Calu3 (cell line): ENCODE measurements at regions not wholly inside any gene's neighbourhood (a gene's known extent, or its start where the extent isn't known, plus 50 kb on each side); places are given as distances from the start of the nearest gene placed in this dataset.

Source experiments
- BruUV-seq: library from RNA; stranded (reverse); fragments of 400-500 nt; replicated peaks from 2 replicates; lab custom pipeline; 2021; lab: Mats Ljungman, UMichigan
- CTCF ChIA-PET: fragments of 300-600 bp; sonication (Branson Sonifier 250); formaldehyde crosslinking; loops from one replicate; lab custom pipeline; 2022; ENCODE audit warnings: antibody characterized with exemption; lab: Charles Lee
- DNase-seq: peaks from one replicate; pipeline ENCODE4 v3.0.0; 2022
- H3K27ac Mint-ChIP-seq: one replicate; pipeline ENCODE4 v1.8.0; 2022; ENCODE audit warnings: mixed read lengths; ENCODE audit not compliant: unreplicated experiment
- H3K27me3 Mint-ChIP-seq: one replicate; pipeline ENCODE4 v1.8.0; 2022; ENCODE audit warnings: mixed read lengths; ENCODE audit not compliant: unreplicated experiment
- H3K36me3 Mint-ChIP-seq: one replicate; pipeline ENCODE4 v1.8.0; 2022; ENCODE audit warnings: mild to moderate bottlenecking, moderate library complexity, mixed read lengths; ENCODE audit not compliant: insufficient read depth, unreplicated experiment
- H3K4me1 Mint-ChIP-seq: one replicate; pipeline ENCODE4 v1.8.0; 2022; ENCODE audit warnings: mild to moderate bottlenecking, low read depth, mixed read lengths; ENCODE audit not compliant: unreplicated experiment
- H3K4me3 Mint-ChIP-seq: one replicate; pipeline ENCODE4 v1.8.0; 2022; ENCODE audit warnings: mild to moderate bottlenecking, low read depth, moderate library complexity, mixed read lengths; ENCODE audit not compliant: unreplicated experiment
- H3K9me3 Mint-ChIP-seq: one replicate; pipeline ENCODE4 v1.8.0; 2022; ENCODE audit warnings: low read depth, mixed read lengths; ENCODE audit not compliant: unreplicated experiment
- intact Hi-C: fragments of 100-400 bp; cut with micrococcal nuclease; formaldehyde crosslinking; loops from one replicate; pipeline ENCODE4 v1.10.0; 2022; ENCODE audit not compliant: unreplicated experiment
- TF ChIP-seq, protein P1 (sequence below): fragments of 200-600 bp; IDR thresholded peaks from one replicate; pipeline ENCODE4 v1.8.0; 2022; ENCODE audit warnings: antibody characterized with exemption; ENCODE audit not compliant: unreplicated experiment

DNA sequence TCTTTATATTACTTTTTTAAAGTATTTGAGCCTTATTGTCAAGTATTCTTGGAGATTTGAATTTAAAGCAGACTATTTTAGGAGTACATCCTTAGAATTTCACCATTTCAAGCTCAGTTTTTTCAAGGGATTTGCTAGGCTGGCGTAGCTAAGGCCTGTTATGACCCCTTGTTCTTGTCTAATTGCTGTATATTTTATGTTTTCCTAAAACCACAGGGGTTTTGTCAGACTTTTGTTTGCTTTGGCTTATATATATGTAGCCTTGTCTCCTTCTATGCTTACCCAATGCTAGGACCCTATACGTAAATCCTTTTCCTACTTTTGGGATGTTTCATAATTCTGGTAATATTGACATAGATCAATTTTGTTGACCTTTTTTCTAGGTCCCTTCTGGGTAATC is 147.0 kb upstream of the SYT10 start:
- no peak for DNase-seq
- intact Hi-C loops, result loop anchor here (5.0 kb wide), 1 partner anchor 99 kb away; no protein-coding TSS in a partner anchor
- CTCF ChIA-PET, result no interaction called here
- H3K9me3 Mint-ChIP-seq, result no peaks in the 10 kb centered on the region
- no TSS peak for BruUV-seq
- TF ChIP-seq, protein P1, sequence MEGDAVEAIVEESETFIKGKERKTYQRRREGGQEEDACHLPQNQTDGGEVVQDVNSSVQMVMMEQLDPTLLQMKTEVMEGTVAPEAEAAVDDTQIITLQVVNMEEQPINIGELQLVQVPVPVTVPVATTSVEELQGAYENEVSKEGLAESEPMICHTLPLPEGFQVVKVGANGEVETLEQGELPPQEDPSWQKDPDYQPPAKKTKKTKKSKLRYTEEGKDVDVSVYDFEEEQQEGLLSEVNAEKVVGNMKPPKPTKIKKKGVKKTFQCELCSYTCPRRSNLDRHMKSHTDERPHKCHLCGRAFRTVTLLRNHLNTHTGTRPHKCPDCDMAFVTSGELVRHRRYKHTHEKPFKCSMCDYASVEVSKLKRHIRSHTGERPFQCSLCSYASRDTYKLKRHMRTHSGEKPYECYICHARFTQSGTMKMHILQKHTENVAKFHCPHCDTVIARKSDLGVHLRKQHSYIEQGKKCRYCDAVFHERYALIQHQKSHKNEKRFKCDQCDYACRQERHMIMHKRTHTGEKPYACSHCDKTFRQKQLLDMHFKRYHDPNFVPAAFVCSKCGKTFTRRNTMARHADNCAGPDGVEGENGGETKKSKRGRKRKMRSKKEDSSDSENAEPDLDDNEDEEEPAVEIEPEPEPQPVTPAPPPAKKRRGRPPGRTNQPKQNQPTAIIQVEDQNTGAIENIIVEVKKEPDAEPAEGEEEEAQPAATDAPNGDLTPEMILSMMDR, result no peak
- H3K27ac Mint-ChIP-seq, result no peak overlapping the region
- no peaks in the 10 kb centered on the region for H3K36me3 Mint-ChIP-seq
- no peaks in the 10 kb centered on the region for H3K27me3 Mint-ChIP-seq
- peaks cover 25% of the 10 kb centered on the region for H3K4me1 Mint-ChIP-seq
- H3K4me3 Mint-ChIP-seq, result no peak overlapping the region

DNA sequence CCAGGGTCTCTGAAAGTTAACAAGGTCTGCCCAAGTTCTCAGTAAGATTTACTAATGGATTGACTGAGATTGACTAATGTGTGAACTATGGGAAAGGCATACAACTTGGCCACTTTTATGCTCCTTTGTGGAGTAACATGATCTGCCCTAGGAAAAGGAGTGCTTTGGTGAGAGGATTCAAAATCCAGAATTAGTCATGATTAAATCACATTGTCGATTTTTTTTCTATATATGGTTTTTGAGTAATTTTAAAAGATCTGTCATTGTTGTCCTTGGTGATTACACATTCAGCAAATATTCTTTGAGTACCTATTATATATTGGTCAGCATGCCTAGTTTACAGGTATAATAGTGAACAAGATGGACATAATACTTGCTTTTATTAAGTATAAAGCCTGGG is 147.7 kb upstream of the SYT10 start:
- Mint-ChIP-seq H3K4me3 (no peak overlapping the region), H3K27me3 (no peaks in the 10 kb centered on the region), H3K27ac (peak overlapping the region; percentile 43), H3K36me3 (no peaks in the 10 kb centered on the region), H3K4me1 (peaks cover 25% of the 10 kb centered on the region), H3K9me3 (no peaks in the 10 kb centered on the region)
- intact Hi-C loops, result loop anchor here (5.0 kb wide), 1 partner anchor 100 kb away; no protein-coding TSS in a partner anchor
- no TSS peak for BruUV-seq
- peak; percentile 8 for DNase-seq
- CTCF ChIA-PET, result interaction anchor here (0.8 kb wide), 1 partner anchor 11 kb away, joined by 4 read pairs; no protein-coding TSS in a partner anchor
- TF ChIP-seq, protein P1, result no peak

DNA sequence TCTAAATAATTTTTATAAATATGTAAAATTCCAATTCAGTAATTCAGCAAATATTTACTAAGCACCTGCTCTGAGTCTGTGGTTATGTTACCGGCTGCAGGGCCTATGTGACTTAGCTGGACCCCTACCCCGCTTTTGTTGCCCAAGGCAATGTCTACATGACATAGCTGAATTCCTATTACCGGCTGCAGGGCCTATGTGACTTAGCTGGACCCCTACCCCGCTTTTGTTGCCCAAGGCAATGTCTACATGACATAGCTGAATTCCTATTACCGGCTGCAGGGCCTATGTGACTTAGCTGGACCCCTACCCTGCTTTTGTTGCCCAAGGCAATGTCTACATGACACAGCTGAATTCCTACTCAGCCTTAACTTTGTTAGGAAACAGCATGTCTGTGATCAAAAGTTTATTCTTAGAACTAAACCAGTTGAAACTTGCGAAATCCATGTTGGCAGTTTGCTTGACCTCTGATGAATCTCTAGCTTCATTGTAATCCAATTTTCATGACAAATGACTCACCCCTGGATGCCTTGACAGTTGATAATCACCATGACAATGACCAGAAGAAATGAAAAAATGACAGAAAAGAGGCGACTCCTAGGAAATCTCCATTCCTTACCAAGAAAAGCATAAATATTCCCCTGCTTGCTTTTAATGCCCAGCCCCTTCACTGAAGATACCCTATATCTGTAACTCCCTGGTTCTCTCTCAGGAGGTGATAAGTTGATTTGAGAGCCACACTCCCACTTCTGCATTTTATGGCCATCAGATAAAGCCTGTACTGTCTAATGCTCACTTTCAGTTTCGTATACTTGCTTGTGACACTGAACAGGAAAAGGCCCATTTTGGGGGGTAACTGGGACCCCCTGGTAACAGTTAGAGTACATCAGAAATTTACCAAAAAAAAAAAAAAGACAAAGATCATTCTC is 148.4 kb upstream of the SYT10 start:
- H3K36me3 Mint-ChIP-seq, result no peaks in the 10 kb centered on the region
- CTCF ChIA-PET, result interaction anchor here (0.8 kb wide), 1 partner anchor 10 kb away, joined by 4 read pairs; no protein-coding TSS in a partner anchor
- H3K27me3 Mint-ChIP-seq, result no peaks in the 10 kb centered on the region
- peak overlapping the region; percentile 32 for H3K4me3 Mint-ChIP-seq
- BruUV-seq, result no TSS peak
- TF ChIP-seq, protein P1, result no peak
- DNase-seq, result peak; percentile 30
- peak overlapping the region; percentile 57 for H3K27ac Mint-ChIP-seq
- peaks cover 25% of the 10 kb centered on the region for H3K4me1 Mint-ChIP-seq
- intact Hi-C loops, result loop anchor here (5.0 kb wide), 1 partner anchor 101 kb away; no protein-coding TSS in a partner anchor
- no peaks in the 10 kb centered on the region for H3K9me3 Mint-ChIP-seq

DNA sequence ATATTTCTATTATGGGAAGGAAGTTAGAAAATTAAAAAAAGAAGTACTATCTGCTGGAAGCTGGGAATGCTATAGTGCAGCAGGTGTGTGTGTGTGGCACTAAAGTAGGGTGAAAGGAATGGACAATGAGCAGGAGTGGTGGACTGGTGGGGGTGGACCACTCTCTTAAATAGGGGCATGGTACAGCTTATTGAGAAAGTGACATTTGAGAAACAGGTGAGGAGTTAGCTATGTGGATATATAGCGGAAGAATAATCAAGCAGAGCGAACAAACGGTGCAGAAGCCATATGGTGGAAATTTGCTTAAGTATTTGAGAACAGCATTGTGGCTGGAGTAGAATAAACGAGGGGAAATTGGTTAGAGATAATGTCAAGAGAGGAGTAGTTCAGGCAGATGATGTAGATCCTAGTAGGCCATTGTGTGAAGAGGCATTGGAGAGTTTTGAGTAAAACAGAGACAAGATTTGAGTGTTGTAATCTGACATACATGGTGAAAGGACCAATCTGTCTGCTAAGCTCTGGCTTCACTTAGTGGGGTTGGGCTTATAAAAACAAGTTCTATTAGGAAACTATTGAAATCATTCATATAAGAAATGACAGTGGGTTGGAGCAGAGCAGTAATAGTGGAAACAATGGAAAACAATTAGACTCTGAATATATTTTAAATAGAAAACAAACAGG is 149.2 kb upstream of the SYT10 start:
- intact Hi-C loops, result loop anchor here (5.0 kb wide), 1 partner anchor 102 kb away; no protein-coding TSS in a partner anchor
- Mint-ChIP-seq H3K36me3 (no peaks in the 10 kb centered on the region), H3K27me3 (no peaks in the 10 kb centered on the region), H3K4me3 (peak overlapping the region; percentile 32), H3K27ac (peak overlapping the region; percentile 57), H3K9me3 (no peaks in the 10 kb centered on the region), H3K4me1 (peaks cover 25% of the 10 kb centered on the region)
- CTCF ChIA-PET, result no interaction called here
- TF ChIP-seq, protein P1, result no peak
- no TSS peak for BruUV-seq
- DNase-seq, result no peak
